Panc1 (cell line): ENCODE measurements at regions not wholly inside any gene's neighbourhood (a gene's known extent, or its start where the extent isn't known, plus 50 kb on each side); places are given as distances from the start of the nearest gene placed in this dataset.

Experiments
- ATAC-seq: fragments of 200-7000 bp; cut with Tn5 transposase; 2 replicates; pipeline ENCODE4 v1.9.1; 2020; ENCODE audit warnings: mild to moderate bottlenecking, moderate library complexity
- BruUV-seq: library from RNA; stranded (reverse); fragments of 400-500 nt; replicated peaks from 2 replicates; lab custom pipeline; 2021; lab: Mats Ljungman, UMichigan
- CTCF ChIA-PET: fragments of 300-600 bp; sonication (Branson Sonifier 250); formaldehyde crosslinking; loops from one replicate; lab custom pipeline; 2022; ENCODE audit warnings: antibody characterized with exemption; lab: Charles Lee
- POLR2A ChIA-PET: fragments of 300-600 bp; sonication (Branson Sonifier 250); formaldehyde crosslinking; loops from one replicate; lab custom pipeline; 2022; ENCODE audit warnings: antibody characterized with exemption; lab: Charles Lee
- DNase-seq: peaks from one replicate; pipeline ENCODE4 v3.0.0-alpha.2; 2010; ENCODE audit warnings: low read depth, low spot score
- H3K27ac ChIP-seq: 2 replicates; pipeline ENCODE4 v1.5.1; 2011; ENCODE audit warnings: mild to moderate bottlenecking, low read length, inconsistent platforms
- H3K27me3 ChIP-seq: fragments of 200-500 bp; sonication (Bioruptor generic); 2 replicates; pipeline ENCODE4 v1.6.0; 2014; ENCODE audit warnings: low read length, inconsistent platforms; ENCODE audit not compliant: control insufficient read depth, insufficient read depth
- H3K36me3 ChIP-seq: fragments of 200-500 bp; sonication (Bioruptor generic); 2 replicates; pipeline ENCODE4 v1.5.1; 2014; ENCODE audit warnings: inconsistent platforms, mild to moderate bottlenecking, low read length, moderate library complexity; ENCODE audit not compliant: control insufficient read depth, insufficient read depth
- H3K4me1 ChIP-seq: 2 replicates; pipeline ENCODE4 v1.5.1; 2011; ENCODE audit warnings: inconsistent platforms, mild to moderate bottlenecking, low read length, moderate library complexity; ENCODE audit not compliant: control insufficient read depth, insufficient read depth
- H3K4me3 ChIP-seq, 2 experiments: 2 replicates each; pipeline ENCODE4 v1.5.1; 2011 to 2012; ENCODE audit warnings: low read depth in 2 of 2, low read length in 2 of 2, mild to moderate bottlenecking in 2 of 2, inconsistent platforms in 1 of 2, moderate library complexity in 1 of 2
- H3K9me3 ChIP-seq: fragments of 200-500 bp; sonication (Bioruptor generic); 2 replicates; pipeline ENCODE4 v1.5.1; 2014; ENCODE audit warnings: low read depth, mild to moderate bottlenecking, inconsistent platforms, low read length, moderate library complexity; ENCODE audit not compliant: control insufficient read depth, insufficient read depth
- CTCF ChIP-seq: fragments of 450-650 bp; IDR thresholded peaks from 2 replicates; pipeline ENCODE4 v1.5.1; 2017; ENCODE audit warnings: mild to moderate bottlenecking
- POLR2AphosphoS5 ChIP-seq: IDR thresholded peaks from 2 replicates; pipeline ENCODE4 v1.6.1; 2012; ENCODE audit warnings: mild to moderate bottlenecking, low read depth, low read length, moderate library complexity
- REST ChIP-seq, 2 experiments: IDR thresholded peaks; 2 replicates each; pipeline ENCODE4 v1.6.1; 2011 to 2012; ENCODE audit warnings: low read depth in 2 of 2, control low read depth in 1 of 2, low read length in 1 of 2, mild to moderate bottlenecking in 1 of 2, moderate library complexity in 1 of 2; ENCODE audit not compliant: insufficient read depth in 1 of 2
- SIN3A ChIP-seq: IDR thresholded peaks from 2 replicates; pipeline ENCODE4 v1.6.1; 2012; ENCODE audit warnings: low read depth, mild to moderate bottlenecking, low read length, moderate library complexity, borderline replicate concordance; ENCODE audit not compliant: insufficient read depth
- TCF7L2 ChIP-seq: IDR thresholded peaks from 2 replicates; pipeline ENCODE4 v1.6.1; 2011; ENCODE audit warnings: mild to moderate bottlenecking, low read depth, low read length, inconsistent platforms
- in situ Hi-C: cut with HindIII; loops from 2 replicates; pipeline ENCODE4 v1.10.0; 2016; ENCODE audit warnings: low sequenced_read_pairs, low pct_unique_long_range_greater_than_20kb
- intact Hi-C: fragments of 100-400 bp; cut with micrococcal nuclease; formaldehyde crosslinking; loops from one replicate; pipeline ENCODE4 v1.10.0; 2022; ENCODE audit not compliant: unreplicated experiment

GRCh38 chr1:147478521-147478920, 62.8 kb upstream of the BCL9 start:
- no peak for DNase-seq
- CTCF ChIA-PET = no interaction called here
- TF ChIP-seq REST (IDR thresholded peaks at IDR 0.05; ENCODE audit: insufficient read depth in 1 of 2, low read depth in 2 of 2, low read length in 1 of 2) (no peak), CTCF (no peak), POLR2AphosphoS5 (no peak)
- POLR2A ChIA-PET = no interaction called here
- intact Hi-C loops = no loop called here
- no peaks in the 10 kb centered on the region for H3K36me3 ChIP-seq
- no peaks in the 10 kb centered on the region; the same call in 1 of the 2 replicates for H3K27me3 ChIP-seq
- no peaks in the 10 kb centered on the region for H3K9me3 ChIP-seq
- in situ Hi-C loops = no loop called here
- BruUV-seq = no TSS peak
- ATAC-seq = no peak
- no peak overlapping the region for H3K27ac ChIP-seq
- H3K4me1 ChIP-seq = no peaks in the 10 kb centered on the region
- H3K4me3 ChIP-seq = no peak overlapping the region

DNA sequence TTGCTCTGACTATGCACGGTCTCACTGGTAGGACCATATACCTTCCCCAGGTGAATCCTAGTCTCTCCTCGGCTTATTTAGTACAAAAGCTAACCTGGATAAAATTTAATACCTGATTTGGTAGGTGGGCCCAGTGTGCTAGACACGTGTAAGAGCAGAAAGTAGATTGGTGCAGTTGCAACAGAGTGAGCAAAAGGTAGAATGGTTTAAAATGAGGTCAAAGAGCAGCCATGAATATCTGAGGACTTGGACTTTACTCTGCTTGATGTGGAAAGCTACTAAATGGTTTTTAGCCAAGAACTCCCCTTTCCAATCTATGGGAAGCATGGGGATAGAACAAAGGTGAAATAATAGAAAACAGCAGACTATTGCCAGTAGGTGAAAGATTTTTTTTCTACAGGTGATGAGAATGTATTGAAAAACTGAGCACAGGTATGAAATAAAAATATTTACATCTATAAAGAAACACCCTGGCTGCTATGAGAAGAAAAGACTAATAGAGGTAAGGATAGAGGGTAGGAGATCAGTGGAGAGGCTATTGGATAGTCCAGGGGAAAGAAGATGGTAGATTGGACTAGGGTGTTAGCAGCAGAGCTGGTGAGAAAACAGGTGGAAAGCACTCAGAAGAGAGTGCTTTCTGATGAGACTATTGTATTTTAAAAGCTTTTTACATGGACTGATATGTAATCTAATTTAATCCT, 61.3 kb upstream of the BCL9 start:
- intact Hi-C loops = no loop called here
- Histone ChIP-seq H3K4me1 (no peaks in the 10 kb centered on the region), H3K27ac (no peak overlapping the region), H3K36me3 (no peaks in the 10 kb centered on the region), H3K9me3 (no peaks in the 10 kb centered on the region), H3K27me3 (no peaks in the 10 kb centered on the region; the same call in 1 of the 2 replicates), H3K4me3 (no peak overlapping the region)
- ATAC-seq (no peak), DNase-seq (no peak)
- ChIA-PET POLR2A (no interaction called here), CTCF (no interaction called here)
- no TSS peak for BruUV-seq
- TF ChIP-seq REST (IDR thresholded peaks at IDR 0.05; ENCODE audit: insufficient read depth in 1 of 2, low read depth in 2 of 2, low read length in 1 of 2) = no peak
- no peak for TF ChIP-seq SIN3A
- no peak for TF ChIP-seq POLR2AphosphoS5
- TF ChIP-seq CTCF = no peak
- no peak for TF ChIP-seq TCF7L2
- in situ Hi-C loops = no loop called here
